GM21529 (cell line): ENCODE measurements at regions not wholly inside any gene's neighbourhood (a gene's known extent, or its start where the extent isn't known, plus 50 kb on each side); places are given as distances from the start of the nearest gene placed in this dataset.

Experiments
- ATAC-seq: cut with Tn5 transposase; IDR thresholded peaks from one replicate; pipeline ENCODE4 v1.9.1; 2021; ENCODE audit not compliant: unreplicated experiment

DNA sequence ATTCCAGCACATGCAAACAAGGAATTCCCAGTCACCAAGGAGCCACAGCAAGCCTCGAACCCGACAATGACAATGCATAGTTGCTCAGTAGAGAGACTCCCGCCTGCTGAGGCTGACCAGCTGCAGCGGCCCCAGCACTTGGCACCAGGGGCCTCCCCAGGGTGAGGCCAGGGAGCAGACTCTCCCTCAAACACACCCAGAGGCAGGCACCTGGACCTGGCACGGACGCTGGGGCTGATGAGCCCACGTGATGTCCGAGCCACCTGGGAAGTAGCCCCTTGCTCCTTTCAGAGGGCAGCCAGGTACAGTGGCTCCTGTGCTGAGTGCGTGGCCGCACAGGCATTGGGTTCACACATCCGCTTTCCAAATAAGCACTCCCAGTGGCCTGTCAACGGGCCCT is 315.9 kb upstream of the TGFBR2 start:
- no peak for ATAC-seq

DNA sequence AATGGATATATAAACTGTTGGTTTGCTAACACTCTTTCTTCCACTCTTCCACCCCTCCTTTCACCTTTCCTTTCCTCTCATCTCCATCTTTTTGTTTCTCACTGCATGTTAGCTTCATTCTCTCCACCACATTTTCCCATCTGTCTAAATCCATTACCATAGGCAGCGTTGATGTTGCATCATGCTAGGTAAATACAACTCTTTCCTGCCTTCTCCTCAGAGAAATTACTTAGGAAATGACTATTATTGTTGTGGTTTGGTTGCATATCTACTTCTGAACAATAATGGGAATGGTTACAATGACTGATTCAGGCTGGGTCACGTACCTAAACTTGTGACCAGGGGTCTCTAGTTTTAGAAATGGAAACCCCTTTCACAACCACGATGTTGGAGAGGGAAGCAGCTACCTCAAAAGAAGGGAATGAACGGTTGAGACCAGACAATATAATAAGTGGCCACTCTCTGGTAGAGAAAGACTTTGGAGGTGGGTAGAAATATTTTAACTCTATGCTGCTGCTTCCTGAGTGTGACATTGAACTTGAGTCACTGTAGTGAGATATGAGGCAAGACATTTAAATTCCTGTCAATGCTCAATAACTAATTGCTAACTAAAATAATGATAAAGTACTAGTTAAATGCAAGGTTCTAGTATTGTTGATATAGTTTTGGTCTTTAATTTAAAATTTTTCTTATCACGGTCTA is 314.1 kb upstream of the TGFBR2 start:
- no peak for ATAC-seq

DNA sequence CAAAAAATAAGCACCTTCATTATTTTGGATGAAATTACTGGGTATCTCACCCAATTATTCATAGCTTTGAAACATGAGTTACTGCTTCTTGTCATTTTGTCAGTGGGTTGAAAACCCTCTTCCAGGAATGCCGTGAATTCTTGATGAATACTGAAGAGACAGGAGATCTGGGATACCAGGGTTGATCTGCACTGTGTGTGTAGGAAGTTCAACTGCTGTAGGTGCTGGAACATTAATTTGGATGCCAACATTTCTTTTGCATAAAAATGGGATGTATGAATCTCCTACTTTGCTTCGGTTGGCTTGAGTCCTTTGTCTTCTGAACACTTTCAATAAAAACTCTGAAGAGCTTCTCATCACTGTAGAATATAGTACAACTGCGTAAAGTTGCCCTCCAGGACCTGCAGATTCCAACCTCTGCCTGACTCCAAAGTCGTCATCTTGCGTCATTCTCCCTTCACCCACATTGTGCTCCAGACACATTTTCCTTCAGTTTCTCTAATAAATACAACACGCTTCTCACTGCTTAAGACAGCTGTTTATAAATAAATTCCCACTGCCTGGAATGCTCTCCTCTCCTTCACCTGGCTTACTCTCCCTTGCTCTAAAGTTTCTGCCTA is 312.7 kb upstream of the TGFBR2 start:
- ATAC-seq = no peak

DNA sequence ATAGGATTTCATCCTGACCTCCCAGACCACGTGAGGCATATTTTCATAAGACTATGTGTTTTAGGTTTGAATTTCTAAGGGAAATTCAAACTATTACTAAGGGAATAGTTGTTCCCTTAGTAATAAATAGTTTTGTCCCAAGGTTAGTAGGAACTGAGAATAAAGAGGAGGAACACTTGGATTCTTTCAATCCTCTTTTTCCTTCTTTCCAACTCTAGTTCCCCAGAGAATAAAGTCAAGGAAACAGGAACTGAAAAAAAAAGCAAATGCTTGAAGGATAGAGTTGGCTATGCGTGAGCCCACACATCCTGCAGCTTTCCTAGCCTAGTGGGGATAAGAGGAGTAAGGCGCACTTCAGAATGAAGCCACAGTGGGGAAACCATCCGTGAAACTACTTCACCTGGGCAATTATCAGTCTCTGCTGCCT is 312.1 kb upstream of the TGFBR2 start:
- no peak for ATAC-seq

DNA sequence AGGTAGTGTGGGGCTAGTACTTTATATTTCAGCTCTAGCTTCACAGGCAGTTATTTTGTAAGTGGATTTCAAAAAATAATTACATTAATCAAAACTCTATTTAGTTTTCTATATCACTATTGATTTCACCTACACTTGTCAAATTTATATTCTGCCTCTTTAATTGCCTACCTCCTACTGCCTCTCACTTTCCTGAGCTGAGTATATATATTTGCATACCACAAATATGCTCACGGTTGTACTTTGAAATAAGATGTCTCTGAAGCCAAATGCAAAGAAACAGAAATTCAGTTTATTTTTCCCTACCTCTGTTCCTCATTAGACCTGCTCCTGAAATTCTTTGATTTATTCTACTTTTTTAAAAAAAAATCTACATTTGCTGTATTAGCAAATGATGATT is 309.3 kb upstream of the TGFBR2 start:
- peak; percentile 53 for ATAC-seq

DNA sequence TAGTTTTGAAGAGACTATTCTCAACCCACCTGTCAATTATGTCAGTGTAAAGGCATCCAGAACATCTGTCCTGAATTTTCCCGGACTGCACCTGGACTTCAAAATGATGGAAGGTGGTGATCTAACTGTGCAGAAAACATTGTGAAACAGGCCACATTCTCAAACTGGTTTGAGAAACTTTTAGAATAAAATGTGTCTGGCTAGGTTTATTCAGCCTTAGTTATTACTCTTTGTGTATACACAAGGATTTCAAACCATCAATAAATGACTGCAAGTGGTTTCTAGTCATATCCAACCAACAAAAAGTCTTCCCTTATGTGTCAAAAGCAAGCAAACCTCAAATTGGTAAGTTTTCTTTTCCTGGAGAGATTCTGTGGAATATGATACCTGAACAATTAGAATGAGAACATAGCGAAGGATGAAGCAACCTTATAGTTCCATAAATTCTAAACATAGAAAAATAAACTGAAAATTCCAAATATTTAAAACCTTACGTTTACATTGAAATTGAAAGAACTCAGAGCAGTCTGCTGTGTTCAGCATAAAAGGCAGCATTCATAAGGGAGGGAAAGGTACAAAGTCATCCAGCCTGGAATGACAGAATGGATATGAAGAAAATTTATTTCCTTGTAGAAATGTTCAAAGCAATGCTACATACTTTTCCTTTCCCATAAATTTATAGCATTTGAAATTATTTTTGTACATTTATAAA is 306.6 kb upstream of the TGFBR2 start:
- no peak for ATAC-seq

DNA sequence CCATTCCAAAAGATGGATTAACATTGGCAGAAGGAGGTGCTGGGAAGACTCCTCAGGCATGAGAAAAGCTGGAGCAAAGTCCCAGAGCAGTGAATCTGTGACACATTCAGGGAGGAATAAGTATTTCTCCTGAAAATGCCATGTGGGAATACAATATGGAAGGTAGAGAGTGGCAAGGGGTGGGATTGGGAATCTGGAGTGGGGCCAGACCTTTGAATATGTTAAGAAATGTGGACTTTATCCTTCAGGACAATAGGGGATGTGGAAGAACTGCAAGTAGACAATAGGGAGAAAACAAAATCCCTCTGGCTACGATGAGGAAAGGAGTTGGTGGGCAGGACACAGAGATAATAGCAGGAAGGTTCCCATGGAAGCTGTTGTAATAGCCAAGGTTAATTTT is 305.6 kb upstream of the TGFBR2 start:
- no peak for ATAC-seq

DNA sequence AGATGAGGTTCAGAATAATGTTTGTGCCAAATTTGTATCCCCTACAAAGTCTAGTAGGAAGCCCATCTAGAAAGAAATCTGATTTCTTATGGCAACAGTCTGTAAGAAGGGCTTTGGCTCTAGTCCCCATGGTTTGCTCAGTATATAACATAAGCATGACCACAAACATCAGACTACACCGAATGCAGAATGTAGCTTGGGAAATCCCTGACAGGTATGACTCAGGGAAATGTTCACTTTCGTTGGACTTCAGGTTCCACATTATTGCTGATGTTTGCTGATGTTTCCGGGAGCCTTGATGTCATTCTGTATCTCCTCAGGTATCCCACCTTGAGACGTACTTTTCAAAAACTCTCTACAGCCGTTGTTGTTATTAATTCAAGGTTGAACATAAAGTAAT is 304.4 kb upstream of the TGFBR2 start:
- no peak for ATAC-seq

DNA sequence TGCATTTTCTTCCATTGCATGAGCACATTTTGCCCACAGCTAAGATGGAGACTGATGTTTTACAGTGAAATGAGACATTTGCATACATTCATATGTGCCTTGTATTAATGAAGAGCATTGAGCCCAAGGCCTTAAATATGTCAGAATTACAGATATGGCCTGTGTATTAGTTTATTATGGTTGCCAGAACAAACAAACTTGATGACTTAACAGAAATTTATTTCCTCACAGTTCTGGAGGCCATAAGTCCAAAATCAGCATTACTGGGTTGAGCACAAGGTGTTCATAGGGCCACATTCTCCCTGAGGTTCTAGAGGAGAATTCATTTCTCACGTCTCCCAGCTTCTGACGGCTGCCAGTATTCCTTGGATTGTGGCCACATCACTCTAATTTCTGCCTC is 302.6 kb upstream of the TGFBR2 start:
- ATAC-seq = no peak

DNA sequence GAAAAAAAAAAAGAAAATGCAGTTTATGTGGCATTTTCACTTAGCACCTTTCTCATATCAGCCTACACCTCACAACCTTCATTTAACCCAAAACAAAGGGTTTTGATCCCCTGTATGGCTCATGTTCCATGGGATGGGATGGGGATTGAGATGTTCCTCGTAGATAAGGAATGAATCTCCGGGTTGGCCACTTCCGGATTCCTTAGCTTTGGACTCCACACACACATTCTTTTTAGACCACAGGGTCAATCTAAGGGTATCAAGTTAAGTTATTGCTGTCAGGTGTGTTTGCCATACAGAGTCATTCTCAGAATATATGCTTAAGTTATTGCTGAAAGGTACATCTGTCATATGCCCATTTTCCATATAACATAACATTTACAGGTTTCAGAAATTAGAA is 301.4 kb upstream of the TGFBR2 start:
- ATAC-seq = no peak

DNA sequence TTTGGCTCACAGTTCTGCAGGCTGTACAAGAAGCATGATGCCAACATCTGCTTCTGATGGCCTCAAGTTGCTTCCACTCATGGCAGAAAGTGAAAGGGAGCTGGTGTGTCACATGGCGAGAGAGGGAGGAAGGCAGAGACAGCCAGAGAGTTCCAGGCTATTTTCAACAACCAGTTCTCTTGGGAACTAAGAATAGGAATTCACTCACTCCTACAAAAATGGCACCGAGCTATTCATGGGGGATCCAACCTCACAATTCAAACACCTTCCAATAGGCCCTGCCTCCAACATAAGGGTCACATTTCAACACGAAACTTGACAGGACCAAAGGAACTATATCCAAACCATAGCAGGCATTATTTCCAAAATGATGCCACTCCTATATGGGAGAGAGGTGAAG is 299.5 kb upstream of the TGFBR2 start:
- no peak for ATAC-seq

DNA sequence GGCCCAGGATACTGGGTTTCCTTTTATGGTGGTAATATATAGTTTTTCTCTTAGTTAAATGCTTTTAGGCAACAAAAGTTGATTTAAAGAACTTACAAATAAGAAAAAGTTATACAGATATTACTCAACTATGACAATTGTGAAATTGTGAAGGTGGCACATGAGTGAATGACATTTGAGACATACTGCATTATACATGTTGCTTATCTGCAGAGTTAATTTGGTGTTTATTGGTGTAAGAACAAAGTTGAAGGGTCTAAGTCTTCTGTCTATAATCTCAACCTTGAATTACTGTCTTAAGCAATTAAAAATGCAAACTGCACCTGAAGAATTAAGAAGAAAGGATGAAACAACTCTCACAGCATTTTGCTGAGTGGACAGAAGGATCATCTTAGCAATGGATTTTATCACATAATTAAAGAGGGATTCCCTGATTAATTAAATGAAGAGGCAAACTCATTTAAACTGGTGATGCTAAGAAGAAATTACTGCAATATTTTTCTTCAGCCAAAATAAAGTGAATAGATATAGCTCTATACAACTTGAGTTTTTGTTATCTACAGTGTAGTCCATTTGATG is 298.9 kb upstream of the TGFBR2 start:
- no peak for ATAC-seq

DNA sequence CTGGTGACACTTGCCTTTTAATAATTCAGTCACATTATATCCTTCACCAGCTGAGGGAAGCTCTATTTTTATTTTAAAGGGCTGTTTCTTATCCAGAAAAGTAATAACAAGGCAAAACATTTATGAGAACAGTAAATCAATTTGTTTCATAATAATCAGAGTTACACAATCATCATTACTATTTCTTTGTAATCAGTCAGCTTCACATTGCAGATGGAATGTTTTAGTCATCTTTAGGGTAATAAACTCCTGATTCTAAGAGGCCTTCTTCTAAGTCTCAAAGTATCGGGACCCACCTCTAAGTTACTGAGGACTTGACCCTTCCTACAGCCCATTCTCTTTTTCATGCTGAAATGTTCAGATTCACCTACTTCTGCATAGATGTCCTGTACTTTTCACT is 298.3 kb upstream of the TGFBR2 start:
- no peak for ATAC-seq

DNA sequence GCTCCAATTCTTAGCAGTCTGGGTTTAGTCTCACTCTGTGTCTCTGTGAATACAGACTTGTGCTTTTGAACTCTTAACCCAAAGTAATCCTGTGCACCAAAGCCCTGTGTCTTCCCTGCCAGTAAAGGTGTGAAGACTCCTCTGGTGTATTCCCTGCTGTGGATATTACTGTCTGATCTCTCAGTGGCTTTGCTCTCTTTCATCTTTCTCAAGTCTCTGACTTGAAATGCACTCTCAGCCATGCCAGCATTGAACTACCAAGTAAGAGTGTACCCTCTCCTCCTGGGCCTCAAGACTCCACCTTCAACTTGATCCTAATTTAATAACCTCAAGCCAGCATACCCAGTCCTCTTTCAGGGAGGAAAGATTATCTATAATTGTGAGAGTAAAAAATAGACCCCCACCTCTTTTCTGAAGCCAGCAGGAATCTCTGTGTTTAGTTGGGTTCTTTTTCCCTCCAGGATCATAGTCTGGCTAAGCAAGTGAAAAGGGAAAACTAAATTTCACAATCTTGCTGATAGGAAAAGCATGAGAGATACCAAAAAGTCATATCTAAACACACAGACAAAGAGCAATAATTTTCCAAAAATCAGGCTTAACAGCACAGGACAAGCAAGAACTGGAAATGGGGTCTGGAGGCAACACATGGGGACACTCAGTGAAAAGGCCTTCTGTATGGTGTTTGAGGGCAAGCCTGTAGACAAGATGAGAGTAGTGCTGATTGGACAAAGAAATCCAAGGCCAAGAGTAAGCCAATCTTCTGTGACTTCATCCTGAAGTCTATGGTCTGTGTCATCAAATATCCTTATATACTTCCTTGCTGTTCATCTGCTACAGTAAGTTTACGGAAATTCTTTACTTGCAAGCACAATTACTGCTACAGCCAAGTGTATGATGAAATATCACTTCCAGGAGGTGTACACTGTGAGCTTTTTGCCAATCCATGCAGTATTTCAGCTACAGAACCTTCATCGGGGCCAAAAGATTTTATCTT is 296.1 kb upstream of the TGFBR2 start:
- ATAC-seq = no peak

DNA sequence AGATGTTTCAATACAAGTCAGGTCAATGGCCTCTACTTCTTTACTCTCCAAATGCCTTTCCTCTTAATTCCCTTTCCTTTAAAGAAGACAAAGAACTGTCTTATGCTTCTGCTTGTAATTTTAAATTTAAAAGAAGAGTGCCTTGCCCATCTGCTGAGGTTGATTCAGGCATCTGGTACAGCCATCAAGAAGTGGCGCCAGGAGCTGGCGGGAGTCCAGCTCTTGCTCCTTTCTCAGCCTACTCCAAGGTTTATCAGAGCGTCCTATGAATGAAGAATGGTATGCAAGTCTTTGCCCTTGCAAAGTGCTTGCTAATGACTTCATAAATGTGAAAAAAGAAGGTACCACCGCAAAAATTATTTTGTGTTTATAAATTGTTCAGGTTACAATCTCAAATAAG is 294.6 kb upstream of the TGFBR2 start:
- ATAC-seq = no peak

DNA sequence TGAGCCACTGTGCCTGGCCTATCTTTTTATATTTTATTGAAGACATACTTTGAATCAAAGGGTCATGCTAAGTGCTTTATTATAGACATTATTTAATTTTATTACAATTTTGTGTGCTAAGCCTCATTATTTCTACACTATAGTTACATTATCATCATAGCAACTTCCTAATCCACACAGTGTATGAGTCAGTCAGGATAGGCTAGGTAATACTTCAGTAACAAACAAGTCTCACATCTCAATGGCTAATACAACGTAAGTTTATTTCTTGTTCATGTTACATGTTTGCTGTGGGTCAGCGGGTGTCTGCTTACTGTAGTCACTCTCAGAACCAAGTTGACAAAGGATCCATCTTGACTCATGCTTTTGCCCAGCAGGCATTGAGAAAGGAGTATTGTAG is 292.6 kb upstream of the TGFBR2 start:
- no peak for ATAC-seq

DNA sequence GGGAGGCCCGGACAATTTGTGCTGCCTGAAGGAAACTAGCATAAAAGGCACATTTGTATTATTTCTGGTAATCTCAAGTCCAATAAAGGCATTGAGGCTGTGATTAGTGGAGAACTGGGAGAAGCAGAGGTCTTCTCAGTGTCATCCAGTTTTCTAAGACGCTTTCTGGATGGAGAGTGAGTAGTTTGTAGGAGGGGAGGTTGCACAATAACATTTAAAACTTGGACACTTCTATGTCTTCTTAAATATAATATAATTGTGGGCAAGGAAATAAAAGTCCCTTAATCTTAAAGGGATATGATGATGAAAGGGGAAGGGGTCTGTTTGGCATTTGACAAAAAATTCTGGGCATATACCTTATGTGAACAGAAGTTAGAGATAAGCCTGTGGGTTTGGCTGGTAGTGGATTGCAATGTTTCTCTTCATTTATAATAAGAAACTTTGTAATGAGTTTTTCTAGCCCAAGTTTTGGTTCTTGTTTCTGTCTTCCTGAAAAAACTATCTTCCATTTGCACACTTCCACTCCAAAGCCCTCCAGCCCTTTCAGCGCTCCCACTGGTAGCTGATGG is 291.6 kb upstream of the TGFBR2 start:
- ATAC-seq = no peak

DNA sequence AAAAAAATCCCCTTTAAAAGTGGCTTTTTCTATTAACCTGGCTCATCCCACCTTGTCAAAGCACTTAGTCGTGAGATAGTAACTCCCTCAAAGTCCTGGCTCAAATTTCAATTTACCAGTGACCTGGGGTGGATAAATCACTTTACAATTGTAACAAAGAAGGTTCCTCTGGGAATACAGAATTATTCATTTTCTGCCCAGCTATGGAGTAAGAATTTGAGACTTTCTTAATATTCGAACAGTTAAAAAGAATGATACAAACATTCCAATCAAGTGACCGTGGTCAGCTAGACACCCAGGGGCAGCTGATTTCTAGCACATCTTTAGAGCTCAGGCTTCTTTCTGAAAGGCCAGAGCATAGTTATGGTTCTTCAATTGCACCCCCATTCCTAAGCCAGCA is 291.0 kb upstream of the TGFBR2 start:
- no peak for ATAC-seq

DNA sequence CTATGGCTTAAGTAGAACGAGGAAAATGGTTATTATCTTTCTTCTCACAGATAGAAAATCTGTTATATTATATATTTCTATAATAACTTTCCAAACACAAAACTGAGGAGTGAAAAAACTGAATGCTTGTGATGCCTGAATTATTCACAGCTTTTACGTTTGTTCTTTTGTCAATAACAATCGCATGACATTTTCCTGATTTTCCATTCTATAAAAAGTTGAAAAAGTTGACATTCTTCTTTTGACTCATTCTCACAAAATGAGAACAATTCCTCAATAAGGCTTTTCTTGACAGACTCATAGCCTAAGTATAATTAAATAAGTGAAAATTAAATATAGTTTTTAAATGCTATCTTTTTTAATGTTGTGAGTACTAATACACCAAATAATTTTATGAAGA is 288.8 kb upstream of the TGFBR2 start:
- no peak for ATAC-seq

DNA sequence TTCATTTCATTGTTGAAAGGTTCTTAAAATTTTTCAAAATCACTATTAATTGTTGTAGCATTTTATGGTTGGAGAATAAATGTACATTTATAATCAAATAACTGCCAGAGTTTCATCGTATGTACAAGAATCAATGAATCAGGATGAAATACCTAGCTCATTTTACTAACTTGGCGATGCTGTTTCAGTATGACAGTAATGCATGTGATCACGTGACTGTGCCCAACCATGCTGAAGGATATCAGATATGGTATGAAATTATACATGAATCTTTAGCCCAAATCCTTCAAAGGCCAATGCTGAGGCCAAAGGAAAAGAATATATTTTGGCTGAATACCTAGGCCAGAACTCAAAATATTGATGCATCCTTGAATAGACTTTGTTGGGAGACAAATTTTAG is 288.3 kb upstream of the TGFBR2 start:
- no peak for ATAC-seq

DNA sequence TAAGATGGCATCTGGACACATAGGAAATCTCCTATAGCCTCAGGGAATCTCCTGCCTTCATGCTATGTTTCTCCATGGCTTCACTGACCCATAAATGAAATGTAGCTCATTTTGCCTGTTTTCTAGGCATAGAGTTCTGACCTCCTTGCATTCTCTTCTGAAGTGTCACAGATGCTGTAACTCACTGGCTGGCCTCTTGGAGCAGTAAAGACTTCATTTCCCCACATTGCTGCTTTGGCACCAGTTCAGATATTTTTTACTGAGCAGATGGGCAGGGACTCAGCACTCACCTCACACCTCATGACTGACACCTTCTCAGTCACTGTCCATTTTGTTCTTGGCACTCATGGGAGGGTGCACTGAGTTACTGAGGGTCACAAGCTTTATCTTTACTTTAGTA is 286.7 kb upstream of the TGFBR2 start:
- peak; percentile 65 for ATAC-seq
